ENCODE measurements at regions not wholly inside any gene's neighbourhood (a gene's known extent, or its start where the extent isn't known, plus 50 kb on each side); places are given as distances from the start of the nearest gene placed in this dataset.

DNA sequence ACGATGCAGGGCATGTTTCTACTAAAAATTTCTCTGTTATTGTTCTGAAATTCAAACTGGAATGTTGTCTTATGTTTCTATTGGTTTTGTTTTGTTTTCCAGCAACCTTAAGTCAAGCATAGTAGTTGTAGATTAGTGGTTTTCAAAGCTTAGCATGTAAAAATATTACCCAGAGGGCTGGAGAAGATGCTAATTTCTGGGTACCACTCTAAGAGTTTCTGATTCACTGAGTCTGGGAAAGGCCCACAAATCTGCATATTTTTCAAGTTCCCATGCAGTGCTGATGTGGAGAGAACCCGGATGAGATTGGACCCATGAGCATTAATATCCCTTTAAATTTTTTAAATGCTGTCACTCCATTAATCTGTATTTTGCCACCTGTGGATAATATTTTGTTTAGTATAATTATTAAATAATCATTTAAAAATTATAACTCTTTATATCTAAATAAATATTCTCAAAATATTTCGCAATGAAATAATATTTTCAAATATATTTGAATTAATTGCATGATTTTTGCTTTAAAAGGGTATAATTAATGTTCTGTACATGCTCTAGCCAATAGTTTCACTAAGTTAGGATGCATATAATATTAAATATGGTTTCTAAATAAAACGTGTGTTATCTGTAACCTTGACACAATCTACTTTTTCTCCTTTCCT is 1274.7 kb upstream of the CADM2 start:
- TF ChIP-seq, protein P1, sequence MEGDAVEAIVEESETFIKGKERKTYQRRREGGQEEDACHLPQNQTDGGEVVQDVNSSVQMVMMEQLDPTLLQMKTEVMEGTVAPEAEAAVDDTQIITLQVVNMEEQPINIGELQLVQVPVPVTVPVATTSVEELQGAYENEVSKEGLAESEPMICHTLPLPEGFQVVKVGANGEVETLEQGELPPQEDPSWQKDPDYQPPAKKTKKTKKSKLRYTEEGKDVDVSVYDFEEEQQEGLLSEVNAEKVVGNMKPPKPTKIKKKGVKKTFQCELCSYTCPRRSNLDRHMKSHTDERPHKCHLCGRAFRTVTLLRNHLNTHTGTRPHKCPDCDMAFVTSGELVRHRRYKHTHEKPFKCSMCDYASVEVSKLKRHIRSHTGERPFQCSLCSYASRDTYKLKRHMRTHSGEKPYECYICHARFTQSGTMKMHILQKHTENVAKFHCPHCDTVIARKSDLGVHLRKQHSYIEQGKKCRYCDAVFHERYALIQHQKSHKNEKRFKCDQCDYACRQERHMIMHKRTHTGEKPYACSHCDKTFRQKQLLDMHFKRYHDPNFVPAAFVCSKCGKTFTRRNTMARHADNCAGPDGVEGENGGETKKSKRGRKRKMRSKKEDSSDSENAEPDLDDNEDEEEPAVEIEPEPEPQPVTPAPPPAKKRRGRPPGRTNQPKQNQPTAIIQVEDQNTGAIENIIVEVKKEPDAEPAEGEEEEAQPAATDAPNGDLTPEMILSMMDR (conservative IDR thresholded peaks at IDR 0.05 in 1 of 2, IDR thresholded peaks at IDR 0.05 in 1 of 2; ENCODE audit: low read depth in 1 of 2, low read length in 2 of 2) = no peak
- TF ChIP-seq EZH2 (IDR thresholded peaks at IDR 0.05; ENCODE audit: low read length, missing control alignments) = no peak

Measured in fibroblast of lung (primary cell).